Fibroblast of mammary gland (primary cell): ENCODE measurements at regions not wholly inside any gene's neighbourhood (a gene's known extent, or its start where the extent isn't known, plus 50 kb on each side); places are given as distances from the start of the nearest gene placed in this dataset.

ENCODE experiments used
- DNase-seq: peaks from one replicate; pipeline ENCODE4 v3.0.0-alpha.2; 2010; ENCODE audit warnings: low read depth
- H3K4me3 ChIP-seq: 2 replicates; pipeline ENCODE4 v1.5.1; 2011; ENCODE audit warnings: low read depth, mild to moderate bottlenecking, low read length, moderate library complexity; ENCODE audit not compliant: control insufficient read depth
- TF ChIP-seq, protein P1 (sequence below): conservative IDR thresholded peaks from 2 replicates; pipeline ENCODE4 v1.5.1; 2011; ENCODE audit warnings: low read depth, low read length, inconsistent platforms; ENCODE audit not compliant: control insufficient read depth, insufficient read depth

DNA sequence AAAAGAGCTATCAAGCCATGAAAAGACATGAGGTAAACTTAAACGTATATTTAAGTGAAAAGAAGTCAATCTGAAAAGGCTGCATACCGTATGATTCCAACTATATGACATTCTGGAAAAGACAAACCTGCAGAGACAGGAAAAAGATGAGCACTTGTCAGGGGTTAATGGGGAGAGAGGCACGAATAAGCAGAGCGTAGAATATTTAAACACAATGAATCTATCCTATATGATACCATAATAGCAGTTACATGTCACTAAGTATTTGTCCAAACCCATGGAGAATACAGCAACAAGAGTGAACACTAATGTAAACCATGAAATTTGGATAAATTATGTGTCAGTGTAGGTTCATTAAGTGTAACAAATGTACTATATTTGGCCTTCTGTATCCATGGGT lies 560.3 kb upstream of the ANO3 start:
- TF ChIP-seq, protein P1, sequence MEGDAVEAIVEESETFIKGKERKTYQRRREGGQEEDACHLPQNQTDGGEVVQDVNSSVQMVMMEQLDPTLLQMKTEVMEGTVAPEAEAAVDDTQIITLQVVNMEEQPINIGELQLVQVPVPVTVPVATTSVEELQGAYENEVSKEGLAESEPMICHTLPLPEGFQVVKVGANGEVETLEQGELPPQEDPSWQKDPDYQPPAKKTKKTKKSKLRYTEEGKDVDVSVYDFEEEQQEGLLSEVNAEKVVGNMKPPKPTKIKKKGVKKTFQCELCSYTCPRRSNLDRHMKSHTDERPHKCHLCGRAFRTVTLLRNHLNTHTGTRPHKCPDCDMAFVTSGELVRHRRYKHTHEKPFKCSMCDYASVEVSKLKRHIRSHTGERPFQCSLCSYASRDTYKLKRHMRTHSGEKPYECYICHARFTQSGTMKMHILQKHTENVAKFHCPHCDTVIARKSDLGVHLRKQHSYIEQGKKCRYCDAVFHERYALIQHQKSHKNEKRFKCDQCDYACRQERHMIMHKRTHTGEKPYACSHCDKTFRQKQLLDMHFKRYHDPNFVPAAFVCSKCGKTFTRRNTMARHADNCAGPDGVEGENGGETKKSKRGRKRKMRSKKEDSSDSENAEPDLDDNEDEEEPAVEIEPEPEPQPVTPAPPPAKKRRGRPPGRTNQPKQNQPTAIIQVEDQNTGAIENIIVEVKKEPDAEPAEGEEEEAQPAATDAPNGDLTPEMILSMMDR: no peak
- no peak overlapping the region for H3K4me3 ChIP-seq
- DNase-seq: no peak

DNA sequence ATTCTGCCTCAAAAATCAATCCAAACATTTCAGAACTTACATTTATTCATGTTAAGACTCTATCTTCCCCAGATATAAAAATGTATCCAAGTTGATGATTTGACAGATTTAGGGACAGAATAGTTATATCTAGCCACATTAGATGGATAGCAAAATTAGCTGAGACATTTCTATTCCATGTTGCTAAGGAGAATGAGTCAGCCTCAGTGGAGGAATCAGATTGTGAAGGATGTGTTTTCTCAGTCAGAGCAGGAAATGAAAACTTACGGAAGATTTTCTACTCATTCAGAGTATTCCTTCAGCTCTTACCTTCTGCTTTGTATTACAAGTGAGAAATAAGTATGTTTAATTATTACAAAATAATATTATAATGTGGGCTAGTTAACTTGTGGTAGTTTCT lies 556.3 kb upstream of the ANO3 start:
- TF ChIP-seq, protein P1: no peak
- DNase-seq: no peak
- H3K4me3 ChIP-seq: no peak overlapping the region

DNA sequence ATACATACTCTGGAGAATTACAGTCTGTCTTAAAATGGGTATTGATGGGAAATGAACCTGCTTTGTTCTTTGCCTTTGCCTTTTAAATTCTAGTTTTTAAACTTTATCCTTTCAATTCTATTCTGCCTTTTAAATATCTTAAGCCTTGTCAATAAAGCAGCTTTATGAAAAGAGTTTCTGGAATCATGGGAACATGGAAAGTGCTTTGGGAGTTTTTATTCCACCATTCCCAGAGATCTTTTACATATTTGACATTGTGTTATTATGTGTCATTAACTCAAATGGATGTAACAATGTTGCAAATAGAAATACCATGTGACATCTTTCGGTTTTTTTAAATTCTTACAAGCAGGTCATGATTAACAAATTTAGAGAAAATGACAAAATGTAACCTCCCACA lies 555.7 kb upstream of the ANO3 start:
- H3K4me3 ChIP-seq: no peak overlapping the region
- no peak for DNase-seq
- TF ChIP-seq, protein P1: no peak

DNA sequence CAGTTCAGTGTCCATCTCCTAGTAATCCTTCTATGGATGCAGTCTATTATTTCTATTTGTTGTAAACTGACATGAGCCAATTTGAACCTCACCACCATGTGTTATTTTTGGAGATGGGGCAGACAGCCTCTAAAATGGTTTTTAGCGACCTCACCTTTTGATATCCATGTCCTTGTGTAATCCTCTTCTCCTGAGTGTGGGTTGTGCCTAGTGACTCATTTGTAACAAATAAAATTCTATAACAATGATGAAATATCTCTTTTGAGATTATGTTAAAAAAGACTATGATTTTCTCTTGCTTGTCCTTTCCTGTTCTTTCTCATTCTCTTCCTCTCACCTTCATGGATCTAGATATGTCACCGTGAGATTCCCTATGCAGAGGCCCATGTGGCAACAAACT lies 554.6 kb upstream of the ANO3 start:
- no peak overlapping the region for H3K4me3 ChIP-seq
- DNase-seq: no peak
- TF ChIP-seq, protein P1: no peak

DNA sequence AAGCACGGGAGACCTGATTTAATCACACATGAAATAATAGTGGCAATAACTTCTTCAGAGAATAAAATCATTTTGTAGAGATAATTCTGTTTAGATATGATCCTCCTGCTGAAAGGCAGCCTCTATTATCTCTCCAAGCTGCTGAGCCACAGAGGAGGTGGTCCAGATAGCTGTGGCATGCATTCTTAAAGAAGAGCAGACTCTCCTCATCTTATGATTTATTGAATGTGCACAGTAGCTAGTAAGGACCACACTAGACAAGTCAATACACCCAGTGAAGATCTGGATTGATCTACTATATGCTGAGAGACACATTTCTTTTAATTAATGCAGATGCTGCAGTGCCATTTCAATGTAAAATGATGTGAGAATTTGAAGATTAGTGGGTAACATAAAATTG lies 552.9 kb upstream of the ANO3 start:
- no peak overlapping the region for H3K4me3 ChIP-seq
- DNase-seq: no peak
- TF ChIP-seq, protein P1: no peak

DNA sequence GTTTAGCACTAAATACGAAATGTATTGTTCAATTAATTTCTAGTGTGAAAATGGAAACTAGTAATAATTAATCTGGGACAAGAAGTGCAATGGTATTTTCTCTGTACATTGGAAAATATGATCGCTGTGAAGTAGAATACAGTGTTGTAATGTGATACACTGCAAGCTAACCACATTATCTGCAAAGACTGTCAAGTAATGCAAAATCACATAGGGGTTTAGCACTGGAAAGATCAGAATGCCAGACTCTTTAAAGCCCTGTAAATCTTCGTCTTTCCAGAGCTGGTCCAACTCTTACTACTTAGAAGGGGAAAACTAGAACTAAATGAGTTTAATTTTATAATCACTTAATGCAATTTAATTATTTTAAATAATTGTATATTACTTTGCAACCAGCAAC lies 544.5 kb upstream of the ANO3 start:
- no peak overlapping the region for H3K4me3 ChIP-seq
- DNase-seq: no peak
- TF ChIP-seq, protein P1: no peak

DNA sequence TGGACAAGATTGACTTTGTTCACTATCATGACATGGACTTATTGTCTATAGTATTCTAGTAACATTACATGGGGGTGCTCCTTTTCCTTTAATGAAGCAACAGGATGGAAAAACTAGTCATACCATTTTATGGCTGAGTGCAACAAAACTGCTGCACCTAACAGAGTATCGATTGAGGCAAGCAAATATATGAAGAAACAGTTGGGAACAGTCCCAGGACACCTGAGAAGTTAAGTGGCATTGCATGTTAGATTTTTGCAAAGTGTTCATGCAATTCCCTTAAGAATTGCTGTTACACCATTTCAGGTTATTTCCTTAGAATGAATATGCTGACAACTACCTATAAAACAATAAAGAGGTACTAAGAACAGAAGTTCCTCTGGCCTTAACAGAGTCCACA lies 541.5 kb upstream of the ANO3 start:
- no peak overlapping the region for H3K4me3 ChIP-seq
- TF ChIP-seq, protein P1: no peak

More for the DNA sequence above, 541.5 kb upstream of the ANO3 start:
- DNase-seq: no peak
